HG03039 (cell line): ENCODE measurements at regions not wholly inside any gene's neighbourhood (a gene's known extent, or its start where the extent isn't known, plus 50 kb on each side); places are given as distances from the start of the nearest gene placed in this dataset.

Experiments
- ATAC-seq: cut with Tn5 transposase; IDR thresholded peaks from one replicate; pipeline ENCODE4 v1.9.1; 2021; ENCODE audit warnings: mild to moderate bottlenecking, moderate library complexity; ENCODE audit not compliant: unreplicated experiment

DNA sequence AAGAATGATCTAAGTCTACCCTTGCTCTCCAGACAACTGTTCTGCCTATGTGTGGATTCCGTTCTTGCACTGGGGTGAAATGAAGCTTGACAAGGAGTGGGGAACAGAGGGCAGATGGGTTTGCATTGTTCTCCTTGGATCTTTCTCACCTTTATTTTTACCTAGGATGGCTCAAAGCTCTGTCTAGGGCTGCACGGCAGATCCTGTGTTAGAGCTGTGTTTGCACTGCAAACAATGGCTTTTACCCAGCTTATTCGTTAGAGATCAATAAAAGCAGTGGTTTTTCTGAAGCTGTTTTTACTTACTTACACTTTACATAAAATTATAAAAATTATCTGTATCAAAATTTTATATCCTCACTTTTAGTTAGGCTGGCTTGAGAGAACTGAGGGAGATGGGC is 105.1 kb downstream of the LRIG3 start:
- no peak for ATAC-seq

DNA sequence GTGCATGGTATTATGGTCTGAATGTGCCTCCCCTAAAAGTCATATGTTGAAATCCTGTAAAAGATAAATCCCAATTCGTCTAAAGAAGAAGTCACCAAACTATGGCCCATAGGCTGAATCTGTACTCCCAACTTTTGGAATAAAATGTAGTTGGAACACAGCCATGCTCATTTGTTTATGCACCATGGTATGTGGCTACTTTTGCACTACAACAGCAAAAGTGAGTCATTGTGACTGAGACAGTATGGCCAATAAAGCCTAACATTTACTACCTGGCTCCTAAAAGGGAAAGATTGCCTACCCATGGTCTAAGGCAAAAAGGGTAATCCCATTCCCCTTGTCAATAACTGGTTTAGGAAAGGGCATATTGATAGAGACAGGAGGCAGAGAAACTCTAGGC is 101.8 kb downstream of the LRIG3 start:
- no peak for ATAC-seq

DNA sequence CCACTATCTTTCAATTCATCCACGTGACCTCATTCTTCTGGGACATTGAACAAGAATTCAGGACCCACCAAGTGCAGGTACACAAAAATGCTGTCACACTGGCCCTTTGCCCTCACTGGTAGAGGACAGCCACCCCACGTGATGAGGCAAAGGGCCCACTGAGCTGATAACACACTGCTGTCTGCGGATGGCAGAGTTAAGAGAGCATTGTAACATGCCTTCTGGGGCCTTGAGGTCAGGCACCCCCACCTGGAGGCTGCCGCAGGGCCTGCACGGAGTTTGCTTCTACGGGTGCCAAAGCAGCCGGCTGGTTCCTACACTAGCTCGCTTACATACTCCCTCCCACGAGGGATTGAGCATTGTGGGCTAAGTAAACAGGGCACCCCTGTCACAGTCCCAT is 101.0 kb downstream of the LRIG3 start:
- ATAC-seq = no peak

DNA sequence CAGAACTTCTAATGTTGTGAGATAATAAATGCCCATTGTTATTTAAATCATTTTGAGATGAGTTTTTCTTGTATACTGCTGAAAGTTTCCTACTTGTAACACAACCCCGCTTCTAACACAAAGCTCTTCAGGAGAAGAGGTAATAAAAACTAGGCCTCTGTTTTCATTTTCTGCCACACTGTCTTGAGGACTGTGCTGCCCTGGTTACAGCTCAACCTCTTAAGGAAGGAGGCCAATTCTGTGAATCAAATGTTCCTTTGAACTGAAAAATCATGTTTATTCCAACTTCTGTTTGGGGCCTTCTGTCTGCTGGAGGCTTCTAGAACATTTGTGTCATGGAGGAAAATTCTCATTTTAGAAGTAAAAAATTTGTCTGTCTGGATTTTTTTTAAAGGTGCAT is 100.3 kb downstream of the LRIG3 start:
- no peak for ATAC-seq
